ENCODE measurements at regions not wholly inside any gene's neighbourhood (a gene's known extent, or its start where the extent isn't known, plus 50 kb on each side); places are given as distances from the start of the nearest gene placed in this dataset.
"Not testable (repeated sequence)": the region's sequence is repeated elsewhere in the genome, so short reads cannot be mapped to it uniquely, and the experiment has no call there.

DNA sequence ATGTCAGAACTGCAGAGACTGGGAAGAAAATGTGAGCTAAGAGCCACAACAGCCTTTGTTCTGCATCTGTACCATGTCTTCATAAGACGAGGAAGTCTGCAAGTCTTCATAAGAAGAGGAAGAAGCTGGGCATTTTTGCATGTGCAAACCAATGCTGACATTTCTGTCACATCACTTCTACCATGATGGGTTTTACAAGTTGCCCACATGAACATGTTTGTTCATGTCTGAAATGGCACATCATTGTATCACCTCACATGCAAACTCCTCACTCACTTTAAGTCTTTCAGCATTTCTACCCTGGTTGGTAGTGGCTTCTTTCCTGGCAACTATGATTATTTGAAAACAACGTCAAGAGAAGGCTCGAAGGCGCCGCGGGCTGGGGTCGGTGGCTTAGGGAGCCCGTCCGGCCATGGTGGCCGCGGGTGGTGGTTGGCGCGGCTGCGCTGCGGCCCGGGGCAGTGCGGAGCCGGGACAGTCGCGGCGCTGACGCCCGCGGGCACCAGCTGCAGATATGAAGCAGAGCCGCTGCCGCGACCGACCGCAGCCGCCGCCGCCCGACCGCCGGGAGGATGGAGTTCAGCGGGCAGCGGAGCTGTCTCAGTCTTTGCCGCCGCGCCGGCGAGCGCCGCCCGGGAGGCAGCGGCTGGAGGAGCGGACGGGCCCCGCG lies 433.1 kb upstream of the WWC1 start:
- FAIRE-seq; BruUV-seq (replicated peaks); CTCF ChIA-PET (ENCODE audit: low intra/inter-chr PET ratio, low total read pairs): not testable (repeated sequence)

DNA sequence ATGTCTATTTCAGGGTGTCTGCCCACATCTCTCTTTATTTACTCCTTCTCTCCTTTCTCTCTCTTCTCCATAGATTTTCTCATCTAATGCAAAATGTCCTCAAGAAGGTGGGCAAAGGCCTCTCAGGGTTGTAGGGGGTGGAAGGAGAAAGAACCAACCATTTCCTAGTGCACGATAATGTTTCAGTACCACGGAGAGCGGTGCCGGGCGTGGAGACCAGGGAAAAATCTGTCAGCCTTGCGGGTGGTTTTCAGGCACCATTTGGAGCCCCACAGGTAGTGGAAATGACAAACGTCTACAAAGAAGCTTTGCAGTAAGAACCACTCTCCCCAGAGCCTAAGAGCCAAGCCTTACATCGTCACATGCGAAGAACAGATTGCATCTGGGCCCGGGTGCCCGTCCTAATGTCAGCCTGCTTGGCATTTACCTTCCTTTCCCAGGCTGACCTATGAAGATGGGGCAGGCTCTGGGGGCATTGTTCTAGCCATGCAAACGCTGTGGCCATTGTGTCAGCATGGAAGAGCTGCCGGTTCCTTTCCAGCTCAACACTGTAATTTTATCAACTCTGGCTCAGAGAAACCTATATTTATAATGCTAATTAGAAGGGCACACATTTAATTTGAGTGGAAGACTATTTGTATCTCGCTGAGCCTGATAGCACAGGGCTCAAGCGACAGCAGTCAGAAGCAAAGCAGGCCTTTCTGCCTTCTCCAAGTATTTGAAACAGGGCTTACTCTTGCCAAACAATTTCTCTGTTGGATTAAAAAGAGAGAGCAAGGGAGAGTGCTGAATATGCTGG lies 430.1 kb upstream of the WWC1 start:
- BruUV-seq (replicated peaks) = no TSS peak

More for the DNA sequence above, 433.1 kb upstream of the WWC1 start:
- H3K27me3 ChIP-seq (ENCODE audit: control insufficient read depth in 1 of 2, insufficient read depth in 2 of 2, low read length in 2 of 2); ATAC-seq; H3K27ac ChIP-seq (ENCODE audit: extremely low read length, insufficient read depth, low read length); H2AFZ ChIP-seq (ENCODE audit: low read length); POLR2A ChIA-PET; in situ Hi-C loops (cut with HindIII; ENCODE audit: extremely low pct_ligation_motif_present, low pct_unique_long_range_greater_than_20kb); DNase-seq (ENCODE audit: low spot score); intact Hi-C loops (cut with micrococcal nuclease; ENCODE audit: unreplicated experiment); H3K36me3 ChIP-seq (replicated peaks in 1 of 2; ENCODE audit: control insufficient read depth in 1 of 2, insufficient read depth in 2 of 2, low read length in 2 of 2); H4K20me1 ChIP-seq (ENCODE audit: insufficient read depth, low read length); H3K9ac ChIP-seq (ENCODE audit: insufficient read depth, low read depth, low read length); H3K4me3 ChIP-seq (replicated peaks in 1 of 3; ENCODE audit: insufficient read depth in 1 of 3, low read depth in 2 of 3, low read length in 3 of 3); H3K79me2 ChIP-seq (ENCODE audit: insufficient read depth, low read length); H3K9me3 ChIP-seq (ENCODE audit: low read length); H3K4me2 ChIP-seq (ENCODE audit: low read depth, low read length); H3K4me1 ChIP-seq (ENCODE audit: insufficient read depth, low read length): not testable (repeated sequence)
- WGBS (ENCODE audit: low lambda C conversion rate) = 85% methylated on average over 22 of the region's 50 CpGs

More for the DNA sequence above, 430.1 kb upstream of the WWC1 start:
- no peak for FAIRE-seq
- Histone ChIP-seq H4K20me1 (ENCODE audit: insufficient read depth, low read length) (no peaks in the 10 kb centered on the region), H3K27ac (ENCODE audit: extremely low read length, insufficient read depth, low read length) (no peak overlapping the region), H3K4me2 (ENCODE audit: low read depth, low read length) (no peak overlapping the region), H3K9me3 (ENCODE audit: low read length) (no peaks in the 10 kb centered on the region), H3K4me1 (ENCODE audit: insufficient read depth, low read length) (no peaks in the 10 kb centered on the region), H3K79me2 (ENCODE audit: insufficient read depth, low read length) (no peaks in the 10 kb centered on the region), H3K36me3 (replicated peaks in 1 of 2; ENCODE audit: control insufficient read depth in 1 of 2, insufficient read depth in 2 of 2, low read length in 2 of 2) (no peaks in the 10 kb centered on the region), H3K27me3 (ENCODE audit: control insufficient read depth in 1 of 2, insufficient read depth in 2 of 2, low read length in 2 of 2) (no peaks in the 10 kb centered on the region), H3K9ac (ENCODE audit: insufficient read depth, low read depth, low read length) (no peak overlapping the region), H3K4me3 (replicated peaks in 1 of 3; ENCODE audit: insufficient read depth in 1 of 3, low read depth in 2 of 3, low read length in 3 of 3) (no peak overlapping the region), H2AFZ (ENCODE audit: low read length) (no peak overlapping the region)
- intact Hi-C loops (cut with micrococcal nuclease; ENCODE audit: unreplicated experiment) (no loop called here), in situ Hi-C loops (cut with HindIII; ENCODE audit: extremely low pct_ligation_motif_present, low pct_unique_long_range_greater_than_20kb) (no loop called here)
- WGBS (ENCODE audit: low lambda C conversion rate) = 20% methylated on average over 14 of the region's 15 CpGs
- ChIA-PET POLR2A (no interaction called here), CTCF (ENCODE audit: low intra/inter-chr PET ratio, low total read pairs) (no interaction called here)
- TF ChIP-seq MIER2 (CRISPR knock-in tag; IDR thresholded peaks at IDR 0.05) = peak; percentile 93
- TF ChIP-seq ZNF747 (CRISPR knock-in tag; IDR thresholded peaks at IDR 0.05; ENCODE audit: borderline replicate concordance) = no peak
- TF ChIP-seq, protein P1, sequence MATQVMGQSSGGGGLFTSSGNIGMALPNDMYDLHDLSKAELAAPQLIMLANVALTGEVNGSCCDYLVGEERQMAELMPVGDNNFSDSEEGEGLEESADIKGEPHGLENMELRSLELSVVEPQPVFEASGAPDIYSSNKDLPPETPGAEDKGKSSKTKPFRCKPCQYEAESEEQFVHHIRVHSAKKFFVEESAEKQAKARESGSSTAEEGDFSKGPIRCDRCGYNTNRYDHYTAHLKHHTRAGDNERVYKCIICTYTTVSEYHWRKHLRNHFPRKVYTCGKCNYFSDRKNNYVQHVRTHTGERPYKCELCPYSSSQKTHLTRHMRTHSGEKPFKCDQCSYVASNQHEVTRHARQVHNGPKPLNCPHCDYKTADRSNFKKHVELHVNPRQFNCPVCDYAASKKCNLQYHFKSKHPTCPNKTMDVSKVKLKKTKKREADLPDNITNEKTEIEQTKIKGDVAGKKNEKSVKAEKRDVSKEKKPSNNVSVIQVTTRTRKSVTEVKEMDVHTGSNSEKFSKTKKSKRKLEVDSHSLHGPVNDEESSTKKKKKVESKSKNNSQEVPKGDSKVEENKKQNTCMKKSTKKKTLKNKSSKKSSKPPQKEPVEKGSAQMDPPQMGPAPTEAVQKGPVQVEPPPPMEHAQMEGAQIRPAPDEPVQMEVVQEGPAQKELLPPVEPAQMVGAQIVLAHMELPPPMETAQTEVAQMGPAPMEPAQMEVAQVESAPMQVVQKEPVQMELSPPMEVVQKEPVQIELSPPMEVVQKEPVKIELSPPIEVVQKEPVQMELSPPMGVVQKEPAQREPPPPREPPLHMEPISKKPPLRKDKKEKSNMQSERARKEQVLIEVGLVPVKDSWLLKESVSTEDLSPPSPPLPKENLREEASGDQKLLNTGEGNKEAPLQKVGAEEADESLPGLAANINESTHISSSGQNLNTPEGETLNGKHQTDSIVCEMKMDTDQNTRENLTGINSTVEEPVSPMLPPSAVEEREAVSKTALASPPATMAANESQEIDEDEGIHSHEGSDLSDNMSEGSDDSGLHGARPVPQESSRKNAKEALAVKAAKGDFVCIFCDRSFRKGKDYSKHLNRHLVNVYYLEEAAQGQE (IDR thresholded peaks at IDR 0.05; ENCODE audit: borderline replicate concordance in 1 of 2, low read depth in 1 of 2, low read length in 2 of 2) = peak; percentile 71 to 94
- DNase-seq (ENCODE audit: low spot score) = no peak
- ATAC-seq = no peak
